Thyroid gland (tissue), 4 donors: ENCODE measurements at regions not wholly inside any gene's neighbourhood (a gene's known extent, or its start where the extent isn't known, plus 50 kb on each side); places are given as distances from the start of the nearest gene placed in this dataset.
"Not testable (repeated sequence)": the region's sequence is repeated elsewhere in the genome, so short reads cannot be mapped to it uniquely, and the experiment has no call there.

ENCODE experiments used
- POLR2A ChIP-seq, 2 donors: fragments of 450-650 bp; IDR thresholded peaks; one replicate each; pipeline ENCODE4 v1.6.1; 2017; ENCODE audit warnings: antibody characterized with exemption in 2 of 2, mild to moderate bottlenecking in 2 of 2, moderate library complexity in 1 of 2
- TF ChIP-seq, protein P1 (sequence below), 6 experiments: fragments of 200-600 bp in 3 of 6; fragments of 450-650 bp in 3 of 6; sonication (generic) in 3 of 6; IDR thresholded peaks; one replicate each; pipeline ENCODE4 v1.5.1; 2016 to 2019; ENCODE audit warnings: antibody characterized with exemption in 6 of 6, mild to moderate bottlenecking in 2 of 6, inconsistent platforms in 1 of 6, moderate library complexity in 1 of 6

DNA sequence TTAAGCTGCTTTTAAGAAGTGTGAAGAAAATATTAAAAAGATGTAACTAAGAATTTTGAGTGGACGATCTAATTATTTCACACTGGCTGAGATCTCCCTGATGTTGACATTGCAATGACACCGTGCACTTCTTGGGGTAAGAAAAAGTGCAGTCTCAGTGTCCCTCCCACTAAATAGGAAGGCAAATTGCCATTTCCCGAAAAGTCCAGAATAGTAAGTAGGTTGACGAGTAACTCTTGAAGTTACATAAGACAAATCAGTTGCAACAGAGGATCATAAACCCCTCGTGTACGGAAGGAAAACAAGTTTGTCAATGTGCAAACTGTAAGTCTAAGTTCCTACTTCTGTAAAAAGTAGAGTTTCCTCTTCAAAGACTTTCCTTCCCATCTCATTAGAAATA is 336.2 kb downstream of the CACNA1B start:
- TF ChIP-seq, protein P1, sequence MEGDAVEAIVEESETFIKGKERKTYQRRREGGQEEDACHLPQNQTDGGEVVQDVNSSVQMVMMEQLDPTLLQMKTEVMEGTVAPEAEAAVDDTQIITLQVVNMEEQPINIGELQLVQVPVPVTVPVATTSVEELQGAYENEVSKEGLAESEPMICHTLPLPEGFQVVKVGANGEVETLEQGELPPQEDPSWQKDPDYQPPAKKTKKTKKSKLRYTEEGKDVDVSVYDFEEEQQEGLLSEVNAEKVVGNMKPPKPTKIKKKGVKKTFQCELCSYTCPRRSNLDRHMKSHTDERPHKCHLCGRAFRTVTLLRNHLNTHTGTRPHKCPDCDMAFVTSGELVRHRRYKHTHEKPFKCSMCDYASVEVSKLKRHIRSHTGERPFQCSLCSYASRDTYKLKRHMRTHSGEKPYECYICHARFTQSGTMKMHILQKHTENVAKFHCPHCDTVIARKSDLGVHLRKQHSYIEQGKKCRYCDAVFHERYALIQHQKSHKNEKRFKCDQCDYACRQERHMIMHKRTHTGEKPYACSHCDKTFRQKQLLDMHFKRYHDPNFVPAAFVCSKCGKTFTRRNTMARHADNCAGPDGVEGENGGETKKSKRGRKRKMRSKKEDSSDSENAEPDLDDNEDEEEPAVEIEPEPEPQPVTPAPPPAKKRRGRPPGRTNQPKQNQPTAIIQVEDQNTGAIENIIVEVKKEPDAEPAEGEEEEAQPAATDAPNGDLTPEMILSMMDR (IDR thresholded peaks at IDR 0.05), result not testable (repeated sequence)
- TF ChIP-seq POLR2A (IDR thresholded peaks at IDR 0.05), result not testable (repeated sequence)
